ENCODE measurements at regions not wholly inside any gene's neighbourhood (a gene's known extent, or its start where the extent isn't known, plus 50 kb on each side); places are given as distances from the start of the nearest gene placed in this dataset.

DNA sequence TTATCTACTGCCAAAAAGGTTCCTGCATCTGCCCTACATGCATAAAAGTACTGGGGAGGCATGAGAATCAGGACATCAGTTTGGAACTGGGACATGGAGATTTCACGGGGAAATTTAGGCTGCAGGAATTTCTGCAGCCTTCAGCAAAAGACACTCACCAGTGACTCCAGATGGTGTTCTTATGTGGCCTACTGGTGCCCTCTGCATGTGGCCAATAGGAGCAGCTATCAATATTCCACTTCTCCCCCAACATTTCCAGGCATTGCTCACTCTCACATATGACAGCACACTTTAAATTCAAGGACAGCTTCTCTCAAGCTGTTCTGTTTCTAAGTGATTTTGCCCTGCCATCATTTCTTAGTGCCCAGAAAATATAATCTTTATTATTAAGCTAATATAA, 570.5 kb upstream of the ARGLU1 start:
- H3K4me3 ChIP-seq (ENCODE audit: insufficient read depth in 1 of 2, low read depth in 1 of 2, low read length in 2 of 2): no peak overlapping the region
- H2BK15ac ChIP-seq (ENCODE audit: low read depth, poor library complexity, severe bottlenecking): no peak overlapping the region
- no peaks in the 10 kb centered on the region for H3K4me1 ChIP-seq (ENCODE audit: control insufficient read depth, insufficient read depth, low read depth, low read length)
- H3K27me3 ChIP-seq (ENCODE audit: control insufficient read depth in 1 of 2, insufficient read depth in 1 of 2, low read length in 2 of 2): no peaks in the 10 kb centered on the region
- no peak overlapping the region for H2BK120ac ChIP-seq (ENCODE audit: low read depth, low read length)
- no peak overlapping the region for H3K14ac ChIP-seq (ENCODE audit: low read length in 2 of 2)
- no peak overlapping the region for H4K8ac ChIP-seq (ENCODE audit: low read length)
- H2BK5ac ChIP-seq (ENCODE audit: low read depth, low read length, poor library complexity, severe bottlenecking): no peak overlapping the region
- no peak overlapping the region for H3K23ac ChIP-seq (ENCODE audit: low read length in 2 of 2)
- H3K4ac ChIP-seq (ENCODE audit: low read depth in 1 of 2, low read length in 2 of 2): no peak overlapping the region
- no peak overlapping the region for H3K4me2 ChIP-seq (ENCODE audit: low read length, poor library complexity, severe bottlenecking)
- no peak overlapping the region for H3K18ac ChIP-seq (ENCODE audit: low read depth in 1 of 2, low read length in 2 of 2)
- H3K79me1 ChIP-seq (replicated peaks; ENCODE audit: low read length, poor library complexity, severe bottlenecking): no peaks in the 10 kb centered on the region
- no peaks in the 10 kb centered on the region for H3K9me3 ChIP-seq (ENCODE audit: control insufficient read depth, low read length)
- no peak overlapping the region for H2BK12ac ChIP-seq (ENCODE audit: low read length in 2 of 2)
- H3K9ac ChIP-seq (ENCODE audit: low read length): no peak overlapping the region
- no peak for DNase-seq
- no peaks in the 10 kb centered on the region for H3K36me3 ChIP-seq (ENCODE audit: control insufficient read depth in 1 of 2, insufficient read depth in 2 of 2, low read depth in 1 of 2, low read length in 2 of 2)
- H3K27ac ChIP-seq (ENCODE audit: low read length, poor library complexity, severe bottlenecking): no peak overlapping the region
- no peak overlapping the region for H2AK5ac ChIP-seq (ENCODE audit: low read length, severe bottlenecking)
- 100% methylated on average over 1 of the region's 1 CpG for WGBS
- H4K91ac ChIP-seq (ENCODE audit: low read length): no peak overlapping the region
- no peak overlapping the region for H2AFZ ChIP-seq (ENCODE audit: low read depth, low read length)

DNA sequence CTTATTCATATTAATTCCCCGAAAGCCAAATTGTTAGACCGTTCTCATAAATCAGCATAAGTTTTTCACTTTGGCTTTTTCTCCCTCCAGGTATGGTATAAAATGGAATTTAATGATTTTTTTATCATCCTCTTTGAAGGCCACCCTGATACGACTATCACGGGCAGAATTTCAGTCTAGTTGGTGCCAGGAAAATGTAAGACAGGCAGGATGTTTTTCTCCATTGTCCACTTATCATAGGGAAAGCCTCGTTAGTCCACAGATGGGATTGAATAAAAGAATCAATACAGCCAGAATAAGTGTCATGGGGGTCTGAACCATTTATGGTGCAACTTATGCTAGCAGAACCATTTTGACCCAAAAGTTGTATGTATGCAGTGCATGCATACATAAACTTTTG, 566.0 kb upstream of the ARGLU1 start:
- Histone ChIP-seq H3K18ac (ENCODE audit: low read depth in 1 of 2, low read length in 2 of 2) (no peak overlapping the region), H3K4me1 (ENCODE audit: control insufficient read depth, insufficient read depth, low read depth, low read length) (no peaks in the 10 kb centered on the region), H3K14ac (ENCODE audit: low read length in 2 of 2) (no peak overlapping the region), H3K4ac (ENCODE audit: low read depth in 1 of 2, low read length in 2 of 2) (no peak overlapping the region), H4K91ac (ENCODE audit: low read length) (no peak overlapping the region), H3K27me3 (ENCODE audit: control insufficient read depth in 1 of 2, insufficient read depth in 1 of 2, low read length in 2 of 2) (no peaks in the 10 kb centered on the region), H3K9me3 (ENCODE audit: control insufficient read depth, low read length) (no peaks in the 10 kb centered on the region), H3K79me1 (replicated peaks; ENCODE audit: low read length, poor library complexity, severe bottlenecking) (no peaks in the 10 kb centered on the region), H3K9ac (ENCODE audit: low read length) (no peak overlapping the region), H2AFZ (ENCODE audit: low read depth, low read length) (no peak overlapping the region), H2BK120ac (ENCODE audit: low read depth, low read length) (no peak overlapping the region), H4K8ac (ENCODE audit: low read length) (no peak overlapping the region), H2BK12ac (ENCODE audit: low read length in 2 of 2) (no peak overlapping the region), H3K27ac (ENCODE audit: low read length, poor library complexity, severe bottlenecking) (no peak overlapping the region), H2BK5ac (ENCODE audit: low read depth, low read length, poor library complexity, severe bottlenecking) (no peak overlapping the region), H3K23ac (ENCODE audit: low read length in 2 of 2) (no peak overlapping the region), H2AK5ac (ENCODE audit: low read length, severe bottlenecking) (no peak overlapping the region), H3K36me3 (ENCODE audit: control insufficient read depth in 1 of 2, insufficient read depth in 2 of 2, low read depth in 1 of 2, low read length in 2 of 2) (no peaks in the 10 kb centered on the region), H2BK15ac (ENCODE audit: low read depth, poor library complexity, severe bottlenecking) (no peak overlapping the region), H3K4me3 (ENCODE audit: insufficient read depth in 1 of 2, low read depth in 1 of 2, low read length in 2 of 2) (no peak overlapping the region), H3K4me2 (ENCODE audit: low read length, poor library complexity, severe bottlenecking) (no peak overlapping the region)
- WGBS: 93% methylated on average over 5 of the region's 5 CpGs
- no peak for DNase-seq

DNA sequence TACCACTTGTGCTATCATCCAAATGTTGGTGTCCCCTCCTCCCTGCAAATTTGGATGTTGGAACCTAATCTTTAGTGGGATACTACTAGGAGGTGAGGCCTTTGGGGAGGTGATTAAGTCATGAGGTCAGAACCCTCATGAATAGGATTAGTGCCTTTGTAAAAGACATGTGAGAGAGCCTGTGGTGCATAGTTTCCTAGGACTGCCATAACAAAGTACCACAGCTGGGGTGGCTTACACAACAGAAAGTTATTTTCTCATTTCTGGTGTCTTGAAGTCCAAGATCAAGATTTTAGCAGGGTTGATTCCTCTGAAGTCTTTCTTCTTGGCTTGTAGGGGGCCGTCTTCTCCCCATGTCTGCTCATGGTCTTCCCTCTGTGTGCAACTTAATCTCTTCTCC, 562.6 kb upstream of the ARGLU1 start:
- Histone ChIP-seq H3K23ac (ENCODE audit: low read length in 2 of 2) (no peak overlapping the region), H3K27me3 (ENCODE audit: control insufficient read depth in 1 of 2, insufficient read depth in 1 of 2, low read length in 2 of 2) (no peaks in the 10 kb centered on the region), H3K14ac (ENCODE audit: low read length in 2 of 2) (no peak overlapping the region), H3K4ac (ENCODE audit: low read depth in 1 of 2, low read length in 2 of 2) (no peak overlapping the region), H2BK15ac (ENCODE audit: low read depth, poor library complexity, severe bottlenecking) (no peak overlapping the region), H3K18ac (ENCODE audit: low read depth in 1 of 2, low read length in 2 of 2) (no peak overlapping the region), H3K9me3 (ENCODE audit: control insufficient read depth, low read length) (no peaks in the 10 kb centered on the region), H2AFZ (ENCODE audit: low read depth, low read length) (no peak overlapping the region), H4K91ac (ENCODE audit: low read length) (no peak overlapping the region), H2BK120ac (ENCODE audit: low read depth, low read length) (no peak overlapping the region), H2BK5ac (ENCODE audit: low read depth, low read length, poor library complexity, severe bottlenecking) (no peak overlapping the region), H3K4me2 (ENCODE audit: low read length, poor library complexity, severe bottlenecking) (no peak overlapping the region), H3K79me1 (replicated peaks; ENCODE audit: low read length, poor library complexity, severe bottlenecking) (no peaks in the 10 kb centered on the region), H3K9ac (ENCODE audit: low read length) (no peak overlapping the region), H3K27ac (ENCODE audit: low read length, poor library complexity, severe bottlenecking) (no peak overlapping the region), H2BK12ac (ENCODE audit: low read length in 2 of 2) (no peak overlapping the region), H3K4me3 (ENCODE audit: insufficient read depth in 1 of 2, low read depth in 1 of 2, low read length in 2 of 2) (no peak overlapping the region), H3K36me3 (ENCODE audit: control insufficient read depth in 1 of 2, insufficient read depth in 2 of 2, low read depth in 1 of 2, low read length in 2 of 2) (no peaks in the 10 kb centered on the region), H3K4me1 (ENCODE audit: control insufficient read depth, insufficient read depth, low read depth, low read length) (no peaks in the 10 kb centered on the region), H4K8ac (ENCODE audit: low read length) (no peak overlapping the region), H2AK5ac (ENCODE audit: low read length, severe bottlenecking) (no peak overlapping the region)
- no peak for DNase-seq
- WGBS: 71% methylated on average over 1 of the region's 1 CpG

DNA sequence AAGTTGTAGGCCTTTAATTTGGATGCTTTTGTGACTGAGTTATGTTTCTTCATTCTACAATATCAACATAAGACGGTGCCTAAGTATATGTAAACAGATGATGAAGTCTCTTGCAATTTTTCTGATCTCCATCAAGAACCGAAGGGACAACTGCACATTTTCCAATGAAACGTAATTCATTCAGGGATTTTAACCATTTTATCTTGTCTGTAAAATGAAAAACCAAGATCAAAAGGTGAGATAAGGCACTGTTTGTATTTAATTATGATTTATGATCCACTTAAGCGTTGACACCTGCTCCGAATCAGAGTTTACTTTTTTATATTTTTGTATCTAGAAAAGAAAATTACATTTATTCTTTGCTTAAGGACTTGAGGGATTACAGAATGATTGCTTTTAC, 556.8 kb upstream of the ARGLU1 start:
- no peak overlapping the region for H3K4ac ChIP-seq (ENCODE audit: low read depth in 1 of 2, low read length in 2 of 2)
- H2BK12ac ChIP-seq (ENCODE audit: low read length in 2 of 2): no peak overlapping the region
- H3K9me3 ChIP-seq (ENCODE audit: control insufficient read depth, low read length): no peaks in the 10 kb centered on the region
- no peak overlapping the region for H3K9ac ChIP-seq (ENCODE audit: low read length)
- no peak overlapping the region for H3K27ac ChIP-seq (ENCODE audit: low read length, poor library complexity, severe bottlenecking)
- H3K18ac ChIP-seq (ENCODE audit: low read depth in 1 of 2, low read length in 2 of 2): no peak overlapping the region
- no peak overlapping the region for H4K8ac ChIP-seq (ENCODE audit: low read length)
- H3K79me1 ChIP-seq (replicated peaks; ENCODE audit: low read length, poor library complexity, severe bottlenecking): no peaks in the 10 kb centered on the region
- H3K23ac ChIP-seq (ENCODE audit: low read length in 2 of 2): no peak overlapping the region
- no peak for DNase-seq
- no peaks in the 10 kb centered on the region for H3K27me3 ChIP-seq (ENCODE audit: control insufficient read depth in 1 of 2, insufficient read depth in 1 of 2, low read length in 2 of 2)
- no peak overlapping the region for H4K91ac ChIP-seq (ENCODE audit: low read length)
- H2AK5ac ChIP-seq (ENCODE audit: low read length, severe bottlenecking): no peak overlapping the region
- no peak overlapping the region for H2AFZ ChIP-seq (ENCODE audit: low read depth, low read length)
- no peak overlapping the region for H2BK15ac ChIP-seq (ENCODE audit: low read depth, poor library complexity, severe bottlenecking)
- H2BK120ac ChIP-seq (ENCODE audit: low read depth, low read length): no peak overlapping the region
- H3K4me2 ChIP-seq (ENCODE audit: low read length, poor library complexity, severe bottlenecking): no peak overlapping the region
- H3K4me3 ChIP-seq (ENCODE audit: insufficient read depth in 1 of 2, low read depth in 1 of 2, low read length in 2 of 2): no peak overlapping the region
- H3K4me1 ChIP-seq (ENCODE audit: control insufficient read depth, insufficient read depth, low read depth, low read length): no peaks in the 10 kb centered on the region
- 67% methylated on average over 2 of the region's 5 CpGs for whole genome bisulfite sequencing
- no peak overlapping the region for H2BK5ac ChIP-seq (ENCODE audit: low read depth, low read length, poor library complexity, severe bottlenecking)
- no peak overlapping the region for H3K14ac ChIP-seq (ENCODE audit: low read length in 2 of 2)
- no peaks in the 10 kb centered on the region for H3K36me3 ChIP-seq (ENCODE audit: control insufficient read depth in 1 of 2, insufficient read depth in 2 of 2, low read depth in 1 of 2, low read length in 2 of 2)

All from mesenchymal stem cell (in vitro differentiated cells and primary cell).